Endothelial cell of umbilical vein (primary cell): ENCODE measurements at regions not wholly inside any gene's neighbourhood (a gene's known extent, or its start where the extent isn't known, plus 50 kb on each side); places are given as distances from the start of the nearest gene placed in this dataset.

Source experiments
- BruUV-seq: library from RNA; stranded (reverse); fragments of 400-500 nt; replicated peaks from 2 replicates; lab custom pipeline; 2021; lab: Mats Ljungman, UMichigan
- CTCF ChIA-PET: fragments of 300-600, 350-600 bp; sonication (Branson Sonifier 250); formaldehyde crosslinking; loops from one replicate; lab custom pipeline; 2021; ENCODE audit warnings: antibody characterized with exemption, inconsistent platforms; lab: Charles Lee
- POLR2A ChIA-PET: fragments of 300-600, 350-600 bp; sonication (Branson Sonifier 250); formaldehyde crosslinking; loops from one replicate; lab custom pipeline; 2021; ENCODE audit warnings: antibody characterized with exemption, inconsistent platforms; lab: Charles Lee
- DNase-seq: peaks from one replicate; pipeline ENCODE4 v3.0.0-alpha.2; 2011; ENCODE audit warnings: low read depth, low spot score
- FAIRE-seq: peaks from 2 replicates; lab custom pipeline; 2011; peaks lifted over from hg19 to GRCh38; lab: Jason Lieb, UNC
- H2AFZ ChIP-seq: 2 replicates; pipeline ENCODE4 v1.6.0; 2012; ENCODE audit warnings: low read depth, low read length, control low read depth, inconsistent platforms
- H3K27ac ChIP-seq: 2 replicates; pipeline ENCODE4 v1.5.1; 2011; ENCODE audit warnings: low read depth, mild to moderate bottlenecking, control low read depth, low read length, moderate library complexity; ENCODE audit not compliant: insufficient read depth
- H3K27me3 ChIP-seq, 2 experiments: 2 replicates each; pipeline versions ENCODE4 v1.6.0 to v1.6.1; 2011; ENCODE audit warnings: low read length in 2 of 2, mixed read lengths in 1 of 2; ENCODE audit not compliant: control insufficient read depth in 2 of 2, insufficient read depth in 2 of 2
- H3K36me3 ChIP-seq, 2 experiments: 2 replicates in 1 of 2; 3 replicates in 1 of 2; pipeline ENCODE4 v1.5.1; 2011; ENCODE audit warnings: low read length in 2 of 2, mild to moderate bottlenecking in 1 of 2, moderate library complexity in 1 of 2; ENCODE audit not compliant: control insufficient read depth in 2 of 2, insufficient read depth in 2 of 2; ENCODE audit errors: extremely low read depth in 1 of 2
- H3K4me1 ChIP-seq: 3 replicates; pipeline ENCODE4 v1.5.1; 2011; ENCODE audit warnings: mild to moderate bottlenecking, low read length; ENCODE audit not compliant: control insufficient read depth, insufficient read depth; ENCODE audit errors: extremely low read depth
- H3K4me2 ChIP-seq: 2 replicates; pipeline ENCODE4 v1.6.1; 2011; ENCODE audit warnings: low read length, control low read depth, mixed read lengths; ENCODE audit not compliant: insufficient read depth
- H3K4me3 ChIP-seq, 3 experiments: fragments of 200-600 bp in 1 of 3; sonication (generic), shearing (Covaris generic) in 1 of 3; replicated peaks in 1 of 3; 2 replicates each; pipeline ENCODE4 v1.5.1; 2011 to 2016; ENCODE audit warnings: control low read depth in 3 of 3, low read length in 3 of 3, mild to moderate bottlenecking in 2 of 3, inconsistent platforms in 1 of 3, low read depth in 1 of 3, moderate library complexity in 1 of 3; ENCODE audit not compliant: insufficient read depth in 1 of 3
- H3K79me2 ChIP-seq: 2 replicates; pipeline ENCODE4 v1.6.0; 2012; ENCODE audit warnings: low read length, inconsistent platforms; ENCODE audit not compliant: control insufficient read depth, insufficient read depth
- H3K9ac ChIP-seq: replicated peaks from 2 replicates; pipeline ENCODE3; 2011; ENCODE audit warnings: low read length, control low read depth; ENCODE audit not compliant: insufficient read depth; ENCODE audit errors: extremely low read depth
- H3K9me1 ChIP-seq: replicated peaks from 3 replicates; pipeline ENCODE4 v1.6.0; 2011; ENCODE audit warnings: mild to moderate bottlenecking, low read length; ENCODE audit not compliant: control insufficient read depth, insufficient read depth; ENCODE audit errors: extremely low read depth
- H3K9me3 ChIP-seq: replicated peaks from 2 replicates; pipeline ENCODE4 v1.5.1; 2012; ENCODE audit warnings: low read length, inconsistent platforms; ENCODE audit not compliant: control insufficient read depth, insufficient read depth
- H4K20me1 ChIP-seq: replicated peaks from 2 replicates; pipeline ENCODE3; 2011; ENCODE audit warnings: mild to moderate bottlenecking, low read length; ENCODE audit not compliant: control insufficient read depth, insufficient read depth; ENCODE audit errors: extremely low read depth
- EZH2 ChIP-seq: IDR thresholded peaks from 2 replicates; pipeline ENCODE4 v1.6.1; 2012; ENCODE audit warnings: borderline replicate concordance, low read depth, mild to moderate bottlenecking, moderate library complexity, low read length, inconsistent platforms; ENCODE audit not compliant: severe bottlenecking
- FOS ChIP-seq: IDR thresholded peaks from 2 replicates; pipeline ENCODE4 v1.6.1; 2011; ENCODE audit warnings: mild to moderate bottlenecking, low read length, moderate library complexity, borderline replicate concordance; ENCODE audit not compliant: insufficient read depth
- GATA2 ChIP-seq: IDR thresholded peaks from 2 replicates; pipeline ENCODE4 v1.7.0; 2011; ENCODE audit warnings: low read depth, mild to moderate bottlenecking, moderate library complexity, mixed read lengths, low read length; ENCODE audit not compliant: insufficient read length, insufficient read depth
- JUN ChIP-seq: IDR thresholded peaks from 2 replicates; pipeline ENCODE4 v1.6.1; 2011; ENCODE audit warnings: borderline replicate concordance, low read depth; ENCODE audit not compliant: insufficient read length, insufficient read depth
- MYC ChIP-seq: IDR thresholded peaks from one replicate; pipeline ENCODE4 v1.6.1; 2011; ENCODE audit warnings: mild to moderate bottlenecking, low read depth, low read length
- POLR2A ChIP-seq: IDR thresholded peaks from 2 replicates; pipeline ENCODE4 v1.6.1; 2012; ENCODE audit warnings: low read depth, mild to moderate bottlenecking, control low read depth, low read length
- POLR2AphosphoS5 ChIP-seq: IDR thresholded peaks from 2 replicates; pipeline ENCODE4 v1.6.1; 2012; ENCODE audit warnings: low read depth, mild to moderate bottlenecking, control low read depth, low read length, moderate library complexity; ENCODE audit not compliant: insufficient read depth
- dilution Hi-C: fragments of 300-500 bp; cut with MboI; formaldehyde crosslinking; loops from one replicate; pipeline ENCODE4 v1.15.0; 2019; ENCODE audit warnings: low sequenced_read_pairs; ENCODE audit not compliant: extremely low pct_ligation_motif_present
- intact Hi-C: fragments of 100-400 bp; cut with micrococcal nuclease; formaldehyde crosslinking; loops from one replicate; pipeline ENCODE4 v1.10.0; 2022
- TF ChIP-seq, protein P1 (sequence below): IDR thresholded peaks from 2 replicates; pipeline ENCODE4 v1.6.1; 2011; ENCODE audit not compliant: insufficient read depth, insufficient read length
- TF ChIP-seq, protein P2 (sequence below), 2 donors: IDR thresholded peaks; 1 replicate in 1 of 2; 2 replicates in 1 of 2; pipeline ENCODE4 v1.5.1; 2011; ENCODE audit warnings: low read length in 2 of 2, mild to moderate bottlenecking in 2 of 2, moderate library complexity in 2 of 2, control low read depth in 1 of 2, inconsistent platforms in 1 of 2, low read depth in 1 of 2; ENCODE audit not compliant: insufficient read depth in 1 of 2; ENCODE audit errors: extremely low read depth in 1 of 2

DNA sequence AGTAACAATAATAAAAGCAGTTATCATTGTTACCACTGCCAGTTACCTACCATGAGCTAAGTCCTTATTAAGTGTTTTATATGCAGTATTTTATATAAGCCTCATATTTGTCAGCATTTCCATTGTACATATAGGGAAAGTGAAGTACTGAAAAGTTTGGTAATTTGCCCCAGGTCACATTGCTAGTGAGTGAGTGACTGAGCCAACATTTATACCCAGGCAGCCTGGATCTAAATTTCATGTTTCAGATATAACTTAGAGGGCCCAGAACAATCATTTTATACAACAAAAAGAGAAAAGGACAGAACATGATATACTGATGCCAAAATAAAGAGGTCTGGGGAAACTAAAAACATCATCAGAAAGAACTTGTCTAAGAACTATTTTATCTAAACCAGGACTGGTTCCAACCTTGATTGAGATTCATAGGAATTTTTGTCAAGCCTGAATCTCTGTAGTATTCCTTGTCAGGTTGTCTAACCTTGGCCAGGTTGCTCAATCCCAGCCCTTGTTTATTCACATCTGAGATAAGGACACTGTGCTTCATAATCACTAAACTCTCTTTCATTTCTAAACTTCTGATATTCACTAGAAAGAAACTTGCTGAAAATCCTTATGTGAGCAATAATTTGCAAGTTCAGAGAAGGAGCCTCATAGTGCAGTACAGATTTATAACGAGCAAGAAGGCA lies 308.2 kb downstream of the IPMK start:
- H2AFZ ChIP-seq = no peak overlapping the region
- TF ChIP-seq POLR2AphosphoS5 (no peak), MYC (no peak), GATA2 (no peak), FOS (no peak), POLR2A (no peak), EZH2 (no peak)
- no peaks in the 10 kb centered on the region for H3K9me1 ChIP-seq
- no peaks in the 10 kb centered on the region for H3K36me3 ChIP-seq
- no peak overlapping the region for H3K27ac ChIP-seq
- no peak overlapping the region for H3K9ac ChIP-seq
- H3K4me2 ChIP-seq = no peak overlapping the region
- no peak for FAIRE-seq
- H4K20me1 ChIP-seq = no peaks in the 10 kb centered on the region
- ChIA-PET POLR2A (no interaction called here), CTCF (interaction anchor here (1.0 kb wide), 1 partner anchor 14 kb away, joined by 3 read pairs; no protein-coding TSS in a partner anchor)
- no TSS peak for BruUV-seq
- intact Hi-C loops (no loop called here), dilution Hi-C loops (no loop called here)
- no peaks in the 10 kb centered on the region for H3K9me3 ChIP-seq
- H3K4me3 ChIP-seq = no peak overlapping the region
- no peaks in the 10 kb centered on the region for H3K79me2 ChIP-seq
- H3K4me1 ChIP-seq = no peaks in the 10 kb centered on the region
- DNase-seq = no peak
- no peaks in the 10 kb centered on the region for H3K27me3 ChIP-seq

DNA sequence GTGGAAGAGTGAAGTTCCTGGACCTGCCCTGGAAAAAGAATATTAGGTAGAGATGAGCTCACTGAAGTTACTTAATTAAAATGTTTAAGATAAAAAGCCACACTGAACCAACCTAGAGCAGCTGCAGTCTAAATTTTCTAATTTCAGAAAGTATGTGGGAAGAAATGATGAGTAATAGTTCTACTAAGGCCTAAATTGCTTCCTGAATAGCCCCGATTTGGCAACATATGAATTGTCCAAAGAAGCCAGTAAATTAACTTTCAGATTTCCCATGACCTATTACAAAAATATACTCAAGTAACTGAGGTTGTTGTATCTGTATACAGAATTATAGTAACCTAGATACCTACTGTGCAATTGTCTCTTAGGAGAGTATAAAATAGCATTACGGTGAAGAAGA lies 312.6 kb downstream of the IPMK start:
- Histone ChIP-seq H3K79me2 (no peaks in the 10 kb centered on the region), H3K4me1 (no peaks in the 10 kb centered on the region), H3K4me3 (no peak overlapping the region), H3K9ac (no peak overlapping the region), H3K4me2 (no peak overlapping the region), H3K9me1 (no peaks in the 10 kb centered on the region), H2AFZ (no peak overlapping the region), H3K36me3 (no peaks in the 10 kb centered on the region), H3K27ac (no peak overlapping the region), H4K20me1 (no peaks in the 10 kb centered on the region), H3K9me3 (no peaks in the 10 kb centered on the region), H3K27me3 (no peaks in the 10 kb centered on the region)
- BruUV-seq = no TSS peak
- DNase-seq (no peak), FAIRE-seq (no peak)
- dilution Hi-C loops (no loop called here), intact Hi-C loops (no loop called here)
- ChIA-PET POLR2A (no interaction called here), CTCF (no interaction called here)
- TF ChIP-seq EZH2 (no peak), MYC (no peak), JUN (no peak), POLR2AphosphoS5 (no peak), POLR2A (no peak), GATA2 (no peak), FOS (no peak)
- TF ChIP-seq, protein P1, sequence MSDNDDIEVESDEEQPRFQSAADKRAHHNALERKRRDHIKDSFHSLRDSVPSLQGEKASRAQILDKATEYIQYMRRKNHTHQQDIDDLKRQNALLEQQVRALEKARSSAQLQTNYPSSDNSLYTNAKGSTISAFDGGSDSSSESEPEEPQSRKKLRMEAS = no peak
- TF ChIP-seq, protein P2, sequence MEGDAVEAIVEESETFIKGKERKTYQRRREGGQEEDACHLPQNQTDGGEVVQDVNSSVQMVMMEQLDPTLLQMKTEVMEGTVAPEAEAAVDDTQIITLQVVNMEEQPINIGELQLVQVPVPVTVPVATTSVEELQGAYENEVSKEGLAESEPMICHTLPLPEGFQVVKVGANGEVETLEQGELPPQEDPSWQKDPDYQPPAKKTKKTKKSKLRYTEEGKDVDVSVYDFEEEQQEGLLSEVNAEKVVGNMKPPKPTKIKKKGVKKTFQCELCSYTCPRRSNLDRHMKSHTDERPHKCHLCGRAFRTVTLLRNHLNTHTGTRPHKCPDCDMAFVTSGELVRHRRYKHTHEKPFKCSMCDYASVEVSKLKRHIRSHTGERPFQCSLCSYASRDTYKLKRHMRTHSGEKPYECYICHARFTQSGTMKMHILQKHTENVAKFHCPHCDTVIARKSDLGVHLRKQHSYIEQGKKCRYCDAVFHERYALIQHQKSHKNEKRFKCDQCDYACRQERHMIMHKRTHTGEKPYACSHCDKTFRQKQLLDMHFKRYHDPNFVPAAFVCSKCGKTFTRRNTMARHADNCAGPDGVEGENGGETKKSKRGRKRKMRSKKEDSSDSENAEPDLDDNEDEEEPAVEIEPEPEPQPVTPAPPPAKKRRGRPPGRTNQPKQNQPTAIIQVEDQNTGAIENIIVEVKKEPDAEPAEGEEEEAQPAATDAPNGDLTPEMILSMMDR (IDR thresholded peaks at IDR 0.05; ENCODE audit: extremely low read depth in 1 of 2, insufficient read depth in 1 of 2, low read depth in 1 of 2, low read length in 2 of 2) = no peak
